ENCODE measurements at regions not wholly inside any gene's neighbourhood (a gene's known extent, or its start where the extent isn't known, plus 50 kb on each side); places are given as distances from the start of the nearest gene placed in this dataset.

DNA sequence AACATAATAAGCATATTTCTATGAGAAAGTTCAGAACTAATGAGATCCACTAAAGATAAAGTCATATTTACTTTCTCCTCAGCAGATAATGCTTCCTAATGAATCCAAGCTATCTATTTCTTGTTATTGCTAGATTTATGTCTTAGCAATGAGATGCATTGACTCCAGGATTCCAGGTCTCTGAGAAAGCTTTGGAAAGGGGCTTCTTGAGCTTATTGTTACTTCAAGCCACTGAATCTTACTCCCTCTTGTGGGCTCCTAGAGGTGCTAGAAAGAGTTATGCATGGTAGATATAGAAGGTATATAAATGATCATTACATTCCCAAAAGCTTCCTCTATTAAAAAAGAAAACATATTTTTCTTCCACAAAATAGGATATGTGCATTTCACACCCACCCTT is 246.4 kb upstream of the ADAMTS5 start:
- H3K4me3 Mint-ChIP-seq: no peak overlapping the region

DNA sequence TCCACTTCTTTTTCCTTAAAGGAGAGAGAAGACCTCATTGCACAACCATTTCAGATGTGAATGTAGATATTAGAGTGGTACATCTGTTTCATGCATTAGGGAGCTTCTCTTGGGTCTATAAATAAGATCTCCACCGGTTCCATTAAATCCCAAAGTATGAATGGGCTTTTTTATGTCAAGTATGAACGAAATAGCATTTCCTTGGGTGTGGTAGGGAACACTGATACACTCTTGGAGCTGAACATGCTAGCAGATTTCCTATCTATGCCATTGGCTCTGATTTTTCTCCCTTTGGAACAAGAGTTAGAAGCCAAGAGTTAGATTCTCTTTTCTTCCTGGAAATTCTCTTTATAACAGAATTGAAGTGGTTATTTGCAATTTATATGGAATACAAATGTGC is 245.6 kb upstream of the ADAMTS5 start:
- Histone ChIP-seq H3K27ac (no peak overlapping the region), H3K4me1 (peaks cover 11% of the 10 kb centered on the region), H3F3A (ENCODE audit: low read depth) (no peaks in the 10 kb centered on the region), H3K9ac (no peak overlapping the region), H3K4me2 (no peak overlapping the region), H2AFZ (replicated peaks) (no peak overlapping the region), H3K9me3 (ENCODE audit: low read depth) (no peaks in the 10 kb centered on the region), H3K36me3 (no peaks in the 10 kb centered on the region), H3K79me2 (ENCODE audit: low read depth) (no peaks in the 10 kb centered on the region), H3K27me3 (no peaks in the 10 kb centered on the region), H4K20me1 (ENCODE audit: low read depth) (no peaks in the 10 kb centered on the region), H3K4me3 (no peak overlapping the region)
- H3K36me3 Mint-ChIP-seq: no peaks in the 10 kb centered on the region
- TF ChIP-seq EZH2 (IDR thresholded peaks at IDR 0.05): no peak
- no peak for DNase-seq (ENCODE audit: low spot score)
- peaks cover 7% of the 10 kb centered on the region for H3K4me1 Mint-ChIP-seq
- no peak overlapping the region for H3K4me3 Mint-ChIP-seq
- no peaks in the 10 kb centered on the region for H3K9me3 Mint-ChIP-seq
- no peaks in the 10 kb centered on the region for H3K27me3 Mint-ChIP-seq (ENCODE audit: insufficient read depth, low read depth)
- no peak overlapping the region for H3K27ac Mint-ChIP-seq

More for the DNA sequence above, 246.4 kb upstream of the ADAMTS5 start:
- Mint-ChIP-seq H3K27ac (no peak overlapping the region), H3K27me3 (ENCODE audit: insufficient read depth, low read depth) (no peaks in the 10 kb centered on the region), H3K36me3 (no peaks in the 10 kb centered on the region), H3K9me3 (no peaks in the 10 kb centered on the region), H3K4me1 (peaks cover 7% of the 10 kb centered on the region)
- peak; percentile 35 for DNase-seq (ENCODE audit: low spot score)
- Histone ChIP-seq H3K36me3 (no peaks in the 10 kb centered on the region), H3K9me3 (ENCODE audit: low read depth) (no peaks in the 10 kb centered on the region), H3K27me3 (no peaks in the 10 kb centered on the region), H3K27ac (no peak overlapping the region), H4K20me1 (ENCODE audit: low read depth) (no peaks in the 10 kb centered on the region), H3K4me3 (no peak overlapping the region), H3F3A (ENCODE audit: low read depth) (no peaks in the 10 kb centered on the region), H2AFZ (replicated peaks) (no peak overlapping the region), H3K79me2 (ENCODE audit: low read depth) (no peaks in the 10 kb centered on the region), H3K4me1 (peaks cover 11% of the 10 kb centered on the region), H3K9ac (no peak overlapping the region), H3K4me2 (no peak overlapping the region)
- TF ChIP-seq, protein P1, sequence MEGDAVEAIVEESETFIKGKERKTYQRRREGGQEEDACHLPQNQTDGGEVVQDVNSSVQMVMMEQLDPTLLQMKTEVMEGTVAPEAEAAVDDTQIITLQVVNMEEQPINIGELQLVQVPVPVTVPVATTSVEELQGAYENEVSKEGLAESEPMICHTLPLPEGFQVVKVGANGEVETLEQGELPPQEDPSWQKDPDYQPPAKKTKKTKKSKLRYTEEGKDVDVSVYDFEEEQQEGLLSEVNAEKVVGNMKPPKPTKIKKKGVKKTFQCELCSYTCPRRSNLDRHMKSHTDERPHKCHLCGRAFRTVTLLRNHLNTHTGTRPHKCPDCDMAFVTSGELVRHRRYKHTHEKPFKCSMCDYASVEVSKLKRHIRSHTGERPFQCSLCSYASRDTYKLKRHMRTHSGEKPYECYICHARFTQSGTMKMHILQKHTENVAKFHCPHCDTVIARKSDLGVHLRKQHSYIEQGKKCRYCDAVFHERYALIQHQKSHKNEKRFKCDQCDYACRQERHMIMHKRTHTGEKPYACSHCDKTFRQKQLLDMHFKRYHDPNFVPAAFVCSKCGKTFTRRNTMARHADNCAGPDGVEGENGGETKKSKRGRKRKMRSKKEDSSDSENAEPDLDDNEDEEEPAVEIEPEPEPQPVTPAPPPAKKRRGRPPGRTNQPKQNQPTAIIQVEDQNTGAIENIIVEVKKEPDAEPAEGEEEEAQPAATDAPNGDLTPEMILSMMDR (IDR thresholded peaks at IDR 0.05): peak; percentile 47
- TF ChIP-seq EZH2phosphoT487 (IDR thresholded peaks at IDR 0.05): no peak
- no peak for TF ChIP-seq EZH2 (IDR thresholded peaks at IDR 0.05)

DNA sequence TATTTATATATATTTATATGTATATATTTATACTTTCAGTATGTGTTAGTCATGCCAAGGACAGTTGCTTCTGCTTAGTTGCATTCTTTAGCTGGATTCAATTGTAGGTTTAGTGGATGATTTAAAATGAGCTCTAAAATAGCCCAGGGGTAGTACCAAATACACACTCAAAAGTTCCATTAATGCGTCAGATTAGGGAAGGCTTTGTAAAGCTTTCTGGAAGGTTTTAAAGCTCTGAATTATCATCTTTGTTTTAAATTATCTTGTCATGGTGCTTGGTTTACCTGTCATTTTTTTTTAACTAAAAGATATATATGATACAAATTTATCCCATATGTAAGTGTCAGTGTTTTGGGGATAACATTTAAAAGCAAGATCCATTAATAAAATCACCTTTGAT is 242.7 kb upstream of the ADAMTS5 start:
- H3K79me2 ChIP-seq (ENCODE audit: low read depth): no peaks in the 10 kb centered on the region
- no peak for TF ChIP-seq EZH2 (IDR thresholded peaks at IDR 0.05)
- TF ChIP-seq, protein P1 (IDR thresholded peaks at IDR 0.05): no peak
- Mint-ChIP-seq H3K4me3 (no peak overlapping the region), H3K27me3 (ENCODE audit: insufficient read depth, low read depth) (peaks cover 3% of the 10 kb centered on the region), H3K36me3 (no peaks in the 10 kb centered on the region), H3K4me1 (no peaks in the 10 kb centered on the region), H3K27ac (no peak overlapping the region), H3K9me3 (no peaks in the 10 kb centered on the region)
- no peaks in the 10 kb centered on the region for H3F3A ChIP-seq (ENCODE audit: low read depth)
- H3K9me3 ChIP-seq (ENCODE audit: low read depth): no peaks in the 10 kb centered on the region
- no peak overlapping the region for H3K4me2 ChIP-seq
- DNase-seq (ENCODE audit: low spot score): no peak
- H4K20me1 ChIP-seq (ENCODE audit: low read depth): no peaks in the 10 kb centered on the region
- peaks cover 5% of the 10 kb centered on the region for H3K4me1 ChIP-seq
- no peaks in the 10 kb centered on the region for H3K36me3 ChIP-seq
- H2AFZ ChIP-seq (replicated peaks): no peak overlapping the region
- H3K27ac ChIP-seq: no peak overlapping the region
- no peak overlapping the region for H3K4me3 ChIP-seq
- no peaks in the 10 kb centered on the region for H3K27me3 ChIP-seq
- no peak overlapping the region for H3K9ac ChIP-seq

DNA sequence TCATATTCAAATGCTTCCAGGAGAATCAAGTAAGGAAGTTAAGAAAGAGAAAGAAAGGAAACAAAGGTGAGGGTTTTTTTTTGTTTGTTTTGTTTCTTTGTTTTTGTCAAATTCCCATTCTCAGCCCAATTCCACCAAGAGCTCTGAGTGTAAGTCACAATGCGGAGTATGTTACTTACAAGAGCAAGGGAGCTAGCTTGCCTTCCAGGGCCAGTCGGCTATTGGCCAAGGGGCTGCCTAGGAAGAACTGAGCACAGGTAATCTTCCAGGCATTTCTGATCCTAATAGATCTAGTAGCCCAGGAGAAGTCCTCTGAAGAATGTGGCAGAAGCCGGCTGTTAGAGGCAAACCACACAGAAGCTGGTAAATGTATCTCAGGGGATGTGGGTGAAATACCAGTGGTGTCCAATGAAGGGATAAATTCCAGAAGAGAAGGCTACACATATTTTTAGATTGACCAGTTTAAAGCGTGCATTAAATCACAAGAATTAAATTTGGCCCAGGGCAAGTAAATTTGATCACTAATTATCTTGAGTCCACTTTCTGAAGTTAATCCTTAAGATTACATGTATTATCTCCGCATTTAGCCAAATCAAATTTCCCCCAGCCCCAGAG is 239.6 kb upstream of the ADAMTS5 start:
- Histone ChIP-seq H3K9ac (no peak overlapping the region), H3K27ac (peak overlapping the region; percentile 13), H2AFZ (replicated peaks) (peak overlapping the region; percentile 55), H3K79me2 (ENCODE audit: low read depth) (no peaks in the 10 kb centered on the region), H3K4me3 (no peak overlapping the region), H3K4me1 (peaks cover 5% of the 10 kb centered on the region), H3F3A (ENCODE audit: low read depth) (no peaks in the 10 kb centered on the region), H3K4me2 (peak overlapping the region; percentile 4), H4K20me1 (ENCODE audit: low read depth) (no peaks in the 10 kb centered on the region), H3K27me3 (no peaks in the 10 kb centered on the region), H3K9me3 (ENCODE audit: low read depth) (no peaks in the 10 kb centered on the region), H3K36me3 (no peaks in the 10 kb centered on the region)
- Mint-ChIP-seq H3K4me1 (no peaks in the 10 kb centered on the region), H3K4me3 (no peak overlapping the region), H3K27me3 (ENCODE audit: insufficient read depth, low read depth) (peaks cover 3% of the 10 kb centered on the region), H3K36me3 (no peaks in the 10 kb centered on the region), H3K9me3 (no peaks in the 10 kb centered on the region), H3K27ac (no peak overlapping the region)
- TF ChIP-seq, protein P1 (IDR thresholded peaks at IDR 0.05): no peak
- TF ChIP-seq EZH2phosphoT487 (IDR thresholded peaks at IDR 0.05) (no peak), EZH2 (IDR thresholded peaks at IDR 0.05) (no peak)
- DNase-seq (ENCODE audit: low spot score): peak; percentile 54
